PC-9 (cell line): ENCODE measurements at regions not wholly inside any gene's neighbourhood (a gene's known extent, or its start where the extent isn't known, plus 50 kb on each side); places are given as distances from the start of the nearest gene placed in this dataset.

Experiments used
- CTCF ChIP-seq: fragments of 200-600 bp; sonication (generic); conservative IDR thresholded peaks from 2 replicates; pipeline ENCODE4 v1.6.1; 2017; ENCODE audit warnings: mixed run types, antibody characterized with exemption, mild to moderate bottlenecking, moderate library complexity
- EZH2 ChIP-seq: fragments of 200-600 bp; sonication (generic); IDR thresholded peaks from 2 replicates; pipeline ENCODE4 v1.8.0; 2017; ENCODE audit warnings: antibody characterized with exemption, low read depth

GRCh38 chr14:56959869-56960268, 149.6 kb upstream of the OTX2 start:
- TF ChIP-seq CTCF (no peak), EZH2 (no peak)
